RWPE1 (cell line): ENCODE measurements at regions not wholly inside any gene's neighbourhood (a gene's known extent, or its start where the extent isn't known, plus 50 kb on each side); places are given as distances from the start of the nearest gene placed in this dataset.

ENCODE experiments used
- CTCF ChIA-PET: fragments of 350-600 bp; sonication (Branson Sonifier 250); formaldehyde crosslinking; extraction: SDS; loops from one replicate; lab custom pipeline; 2021; lab: Yijun Ruan, JAX
- POLR2A ChIA-PET: fragments of 400-600 bp; formaldehyde crosslinking; extraction: SDS; loops from one replicate; lab custom pipeline; 2020; ENCODE audit warnings: antibody characterized with exemption; ENCODE audit not compliant: low non-redundant PET; lab: Yijun Ruan, JAX
- DNase-seq: peaks from one replicate; pipeline ENCODE4 v3.0.0; 2012; ENCODE audit warnings: low spot score
- H3K27ac ChIP-seq: fragments of 450-650 bp; 2 replicates; pipeline ENCODE4 v1.5.1; 2017
- TF ChIP-seq, protein P1 (sequence below): fragments of 450-650 bp; conservative IDR thresholded peaks from 2 replicates; pipeline ENCODE4 v1.5.1; 2017; ENCODE audit warnings: low read depth, mild to moderate bottlenecking

DNA sequence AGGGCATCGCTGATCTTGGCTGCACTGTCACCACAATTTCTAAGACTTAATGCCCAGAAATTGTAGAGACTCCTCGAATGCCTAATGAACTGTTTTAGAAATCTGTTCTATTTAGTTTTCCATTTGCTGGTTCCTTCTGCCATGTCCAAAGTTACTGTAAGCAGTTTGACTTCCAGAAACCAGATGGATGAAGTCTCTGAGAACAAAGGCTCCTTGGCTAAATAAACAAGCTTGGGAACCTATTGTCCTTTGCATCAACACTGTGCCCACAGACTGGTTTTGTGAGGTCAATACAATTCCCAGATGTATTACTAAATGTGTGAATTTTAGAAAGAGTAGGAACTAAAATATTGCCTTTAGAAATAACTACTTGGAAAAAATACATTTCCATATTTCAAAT lies 600.2 kb downstream of the NYAP2 start:
- CTCF ChIA-PET, result no interaction called here
- DNase-seq, result no peak
- POLR2A ChIA-PET, result no interaction called here
- TF ChIP-seq, protein P1, sequence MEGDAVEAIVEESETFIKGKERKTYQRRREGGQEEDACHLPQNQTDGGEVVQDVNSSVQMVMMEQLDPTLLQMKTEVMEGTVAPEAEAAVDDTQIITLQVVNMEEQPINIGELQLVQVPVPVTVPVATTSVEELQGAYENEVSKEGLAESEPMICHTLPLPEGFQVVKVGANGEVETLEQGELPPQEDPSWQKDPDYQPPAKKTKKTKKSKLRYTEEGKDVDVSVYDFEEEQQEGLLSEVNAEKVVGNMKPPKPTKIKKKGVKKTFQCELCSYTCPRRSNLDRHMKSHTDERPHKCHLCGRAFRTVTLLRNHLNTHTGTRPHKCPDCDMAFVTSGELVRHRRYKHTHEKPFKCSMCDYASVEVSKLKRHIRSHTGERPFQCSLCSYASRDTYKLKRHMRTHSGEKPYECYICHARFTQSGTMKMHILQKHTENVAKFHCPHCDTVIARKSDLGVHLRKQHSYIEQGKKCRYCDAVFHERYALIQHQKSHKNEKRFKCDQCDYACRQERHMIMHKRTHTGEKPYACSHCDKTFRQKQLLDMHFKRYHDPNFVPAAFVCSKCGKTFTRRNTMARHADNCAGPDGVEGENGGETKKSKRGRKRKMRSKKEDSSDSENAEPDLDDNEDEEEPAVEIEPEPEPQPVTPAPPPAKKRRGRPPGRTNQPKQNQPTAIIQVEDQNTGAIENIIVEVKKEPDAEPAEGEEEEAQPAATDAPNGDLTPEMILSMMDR, result no peak
- no peak overlapping the region for H3K27ac ChIP-seq

DNA sequence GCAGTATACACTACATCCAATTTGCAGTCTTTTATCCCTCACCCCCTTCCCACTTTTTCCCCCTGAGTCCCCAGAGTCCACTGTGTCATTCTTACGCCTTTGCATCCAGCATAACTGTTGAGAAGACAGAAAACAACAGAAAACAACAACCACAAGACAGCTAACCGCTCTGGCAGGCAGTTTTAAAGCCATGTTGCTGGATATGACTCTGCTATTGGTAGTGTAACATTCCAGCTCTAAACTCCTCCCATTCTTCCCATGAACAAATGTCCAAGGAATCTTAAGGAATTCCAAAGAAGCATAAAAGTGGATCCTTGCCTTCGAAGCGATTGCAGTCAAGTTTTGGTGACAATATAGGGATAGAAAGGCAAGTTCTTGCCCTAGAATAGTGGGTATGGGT lies 599.1 kb downstream of the NYAP2 start:
- CTCF ChIA-PET, result no interaction called here
- no peak for DNase-seq
- TF ChIP-seq, protein P1, result no peak
- POLR2A ChIA-PET, result no interaction called here
- no peak overlapping the region for H3K27ac ChIP-seq

DNA sequence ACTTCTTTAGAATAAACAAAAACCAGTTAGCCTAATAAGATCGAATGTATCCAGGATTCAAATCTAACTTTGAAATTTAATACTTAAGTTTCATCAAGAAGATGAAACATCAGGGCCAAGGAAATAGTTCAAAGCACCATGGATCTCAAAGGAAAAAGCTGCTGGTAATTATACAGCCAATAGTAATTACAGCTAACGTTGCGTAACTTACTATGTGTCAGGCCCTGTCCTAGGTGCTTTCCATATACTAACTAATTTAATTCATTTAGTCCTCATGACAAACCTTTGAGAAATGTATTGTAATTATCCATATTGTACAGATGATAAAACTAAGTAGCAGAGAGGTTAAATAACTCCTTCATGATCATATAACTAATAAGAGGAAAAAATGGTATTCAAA lies 598.6 kb downstream of the NYAP2 start:
- ChIA-PET POLR2A (no interaction called here), CTCF (no interaction called here)
- DNase-seq, result no peak
- TF ChIP-seq, protein P1, result no peak
- H3K27ac ChIP-seq, result no peak overlapping the region

DNA sequence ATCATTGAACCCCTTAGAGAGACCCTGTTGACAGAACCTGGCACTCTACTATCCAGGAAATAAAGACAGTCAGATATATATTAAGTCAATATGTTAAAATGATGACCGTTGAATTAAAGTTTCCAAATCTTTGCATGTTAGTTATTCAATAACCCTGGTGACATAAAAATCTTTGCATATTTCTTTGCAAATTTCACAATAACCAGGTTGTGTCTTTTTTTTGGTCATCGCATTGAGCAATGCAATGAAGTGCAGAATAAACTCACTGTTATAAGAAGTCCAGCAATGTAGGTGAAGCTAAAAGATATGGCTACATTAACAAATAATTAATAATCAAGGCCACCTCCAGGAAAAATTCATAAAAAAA lies 596.9 kb downstream of the NYAP2 start:
- CTCF ChIA-PET, result no interaction called here
- DNase-seq, result no peak
- POLR2A ChIA-PET, result no interaction called here
- TF ChIP-seq, protein P1, result no peak
- no peak overlapping the region for H3K27ac ChIP-seq

DNA sequence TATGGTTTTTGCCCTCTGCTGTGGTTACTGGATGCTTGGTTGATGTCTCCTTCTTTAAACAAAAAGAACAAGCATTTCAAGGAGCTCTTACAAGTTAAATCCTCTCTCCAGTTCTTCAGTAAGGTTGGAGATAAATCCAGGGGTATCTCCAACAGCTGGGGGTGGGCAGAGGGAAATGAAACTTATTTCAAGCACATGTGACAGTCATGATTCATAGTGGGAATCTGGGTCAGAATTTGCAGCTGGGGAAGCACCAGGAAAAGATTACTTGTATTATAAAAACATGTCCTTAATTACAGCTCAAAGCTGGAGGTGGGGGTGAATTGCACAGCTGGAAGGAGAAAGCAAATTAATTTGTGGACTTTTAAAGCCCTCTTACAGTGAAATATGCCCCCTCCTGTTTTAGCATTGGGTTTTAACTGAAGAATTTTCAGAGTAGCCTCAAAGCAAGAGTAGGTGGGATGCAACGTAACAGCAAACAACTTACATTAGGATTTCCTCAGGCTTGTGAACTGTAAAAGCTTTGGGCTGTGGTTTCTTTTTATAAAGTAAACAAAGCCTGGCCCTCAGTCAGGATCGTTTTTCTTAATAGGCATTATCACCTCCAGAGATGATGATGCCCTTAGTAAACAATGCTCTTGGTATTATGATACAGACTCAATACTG lies 596.4 kb downstream of the NYAP2 start:
- no peak for DNase-seq

DNA sequence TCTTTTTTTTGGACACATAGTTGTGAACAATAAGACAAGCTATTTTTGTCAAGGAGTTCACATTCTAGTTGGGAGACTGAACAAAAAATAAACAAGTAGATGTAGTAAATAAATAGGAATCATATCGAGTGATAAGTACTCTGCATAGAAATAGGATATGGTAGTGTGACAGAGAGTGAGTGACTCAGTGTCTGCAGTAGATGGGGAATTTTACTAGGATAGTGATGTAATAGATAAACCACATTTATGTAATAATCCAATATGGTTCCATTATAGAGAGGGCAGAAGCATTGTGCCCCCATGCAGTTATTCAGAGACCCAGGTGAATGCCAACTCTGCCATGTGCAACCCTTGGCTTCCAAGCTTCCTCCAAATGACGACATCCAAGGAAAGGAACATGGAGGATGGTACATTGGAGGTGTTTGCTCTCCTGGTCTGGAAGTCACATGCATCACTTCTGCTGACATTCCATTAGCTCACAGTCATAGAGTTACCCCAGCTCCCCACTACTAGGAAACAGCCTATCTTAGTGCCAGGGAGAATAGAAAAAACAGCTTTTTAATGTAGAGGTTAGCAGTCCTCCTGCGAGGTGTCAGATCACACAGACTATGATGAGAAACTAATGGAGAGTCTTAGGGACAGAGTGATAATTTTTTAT lies 595.4 kb downstream of the NYAP2 start:
- CTCF ChIA-PET, result no interaction called here
- no peak for DNase-seq
- TF ChIP-seq, protein P1, result no peak
- H3K27ac ChIP-seq, result no peak overlapping the region
- POLR2A ChIA-PET, result no interaction called here

More for the DNA sequence above, 596.4 kb downstream of the NYAP2 start:
- TF ChIP-seq, protein P1, result no peak
- H3K27ac ChIP-seq, result no peak overlapping the region
- ChIA-PET POLR2A (no interaction called here), CTCF (no interaction called here)
